ENCODE measurements at regions not wholly inside any gene's neighbourhood (a gene's known extent, or its start where the extent isn't known, plus 50 kb on each side); places are given as distances from the start of the nearest gene placed in this dataset.

DNA sequence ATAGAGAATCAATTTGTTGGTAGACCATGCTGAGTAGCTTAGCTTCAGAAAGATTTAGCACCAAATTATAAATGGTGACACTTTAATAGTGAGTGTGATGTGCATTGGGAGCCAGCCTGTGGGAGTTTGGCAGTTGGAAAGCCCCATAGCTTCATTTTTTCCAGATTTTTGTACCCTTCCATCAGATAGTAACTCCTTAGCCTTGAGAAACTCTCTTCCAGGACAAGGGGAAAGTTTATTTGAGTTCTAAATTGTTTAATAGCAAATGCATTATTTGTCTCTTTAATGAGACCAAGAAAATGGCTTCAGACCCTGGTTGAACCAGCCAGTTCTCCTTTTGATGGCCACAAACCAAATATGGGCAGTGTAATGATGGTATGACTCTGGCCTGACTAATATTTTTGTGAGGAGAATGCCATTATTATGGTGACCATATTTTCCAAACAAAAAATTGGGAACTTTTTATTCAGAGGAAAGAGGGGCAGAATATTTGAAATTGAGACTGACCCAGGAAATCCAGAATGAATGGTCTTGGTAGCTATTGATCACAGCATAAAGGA, 49.8 kb downstream of the PLCE1 start:
- no peak for DNase-seq (ENCODE audit: low spot score)

DNA sequence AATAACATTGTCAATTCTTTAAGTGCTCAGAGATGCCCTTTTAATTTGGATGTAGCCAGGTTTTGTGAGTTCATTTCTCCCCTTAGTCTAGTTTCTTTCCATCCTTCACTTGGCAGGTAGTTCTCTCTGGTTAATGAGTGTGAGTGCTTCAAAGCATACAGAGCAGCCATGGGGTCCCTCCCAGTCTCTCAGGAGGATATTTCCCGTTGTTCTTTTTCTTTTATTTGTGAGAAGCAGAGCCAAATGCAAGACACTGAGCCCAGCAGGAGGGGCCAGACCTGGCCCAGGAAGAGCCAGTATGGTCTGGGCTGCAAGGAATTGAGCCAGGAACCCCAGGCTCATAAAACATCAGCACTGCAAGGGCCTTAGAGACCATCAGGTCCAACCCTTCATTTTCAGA, 52.4 kb downstream of the PLCE1 start:
- no peak for DNase-seq (ENCODE audit: low spot score)

DNA sequence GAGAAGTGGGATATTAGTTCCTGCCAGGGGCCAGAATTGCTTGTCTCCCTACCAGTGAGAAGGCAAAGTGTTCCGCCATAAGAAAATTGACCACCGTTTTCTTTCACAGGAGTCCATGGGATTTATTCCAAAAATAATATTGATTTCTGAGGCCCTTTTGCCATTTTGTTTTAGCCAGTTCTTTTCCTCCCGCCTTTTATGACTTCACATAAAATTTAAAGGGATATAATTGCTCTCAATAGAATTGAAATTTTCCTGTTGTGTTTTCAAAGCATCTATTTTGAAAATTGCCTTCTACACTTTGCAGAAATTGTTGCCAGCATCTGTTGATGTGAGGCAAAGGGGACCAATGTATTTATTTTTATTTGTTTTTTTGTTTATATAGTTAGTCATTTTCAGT, 53.6 kb downstream of the PLCE1 start:
- DNase-seq (ENCODE audit: low spot score) = no peak

DNA sequence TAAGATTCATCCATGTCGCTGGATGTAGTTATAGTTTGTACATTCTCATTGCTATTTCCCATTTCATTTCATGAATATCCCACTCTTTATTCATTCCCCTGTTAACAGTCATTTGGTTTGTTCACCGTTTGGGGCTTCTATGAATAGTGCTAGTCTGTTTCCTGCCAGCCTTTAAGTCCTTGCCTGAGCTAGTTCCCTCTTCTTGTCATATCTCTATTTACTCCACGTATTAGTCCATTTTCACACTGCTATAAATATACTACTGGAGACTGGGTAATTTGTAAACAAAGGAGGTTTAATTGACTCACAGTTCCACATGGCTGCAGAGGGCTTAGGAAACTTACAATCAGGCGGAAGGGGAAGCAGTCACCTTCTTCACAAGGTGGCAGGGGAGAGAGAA, 56.2 kb downstream of the PLCE1 start:
- DNase-seq (ENCODE audit: low spot score) = no peak

DNA sequence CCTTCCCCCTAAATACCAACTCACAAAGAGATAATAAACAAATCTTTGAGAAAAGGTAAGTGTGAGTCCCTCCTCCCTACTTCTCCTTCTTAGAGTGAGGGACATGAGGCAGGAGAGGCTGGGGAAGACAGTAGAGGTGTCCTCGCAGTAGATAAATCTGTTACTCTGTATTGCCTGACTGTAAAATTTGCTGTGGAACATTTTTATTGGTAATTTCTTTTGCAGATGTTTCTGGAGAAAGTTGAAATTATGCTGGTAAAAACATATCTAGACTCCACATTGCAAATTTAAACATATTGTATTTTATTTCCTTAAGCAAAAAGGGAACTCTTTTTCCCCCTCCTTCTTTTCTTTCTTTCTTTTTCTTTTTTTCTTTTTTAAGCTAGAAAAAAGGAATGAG, 58.5 kb downstream of the PLCE1 start:
- DNase-seq (ENCODE audit: low spot score) = no peak

DNA sequence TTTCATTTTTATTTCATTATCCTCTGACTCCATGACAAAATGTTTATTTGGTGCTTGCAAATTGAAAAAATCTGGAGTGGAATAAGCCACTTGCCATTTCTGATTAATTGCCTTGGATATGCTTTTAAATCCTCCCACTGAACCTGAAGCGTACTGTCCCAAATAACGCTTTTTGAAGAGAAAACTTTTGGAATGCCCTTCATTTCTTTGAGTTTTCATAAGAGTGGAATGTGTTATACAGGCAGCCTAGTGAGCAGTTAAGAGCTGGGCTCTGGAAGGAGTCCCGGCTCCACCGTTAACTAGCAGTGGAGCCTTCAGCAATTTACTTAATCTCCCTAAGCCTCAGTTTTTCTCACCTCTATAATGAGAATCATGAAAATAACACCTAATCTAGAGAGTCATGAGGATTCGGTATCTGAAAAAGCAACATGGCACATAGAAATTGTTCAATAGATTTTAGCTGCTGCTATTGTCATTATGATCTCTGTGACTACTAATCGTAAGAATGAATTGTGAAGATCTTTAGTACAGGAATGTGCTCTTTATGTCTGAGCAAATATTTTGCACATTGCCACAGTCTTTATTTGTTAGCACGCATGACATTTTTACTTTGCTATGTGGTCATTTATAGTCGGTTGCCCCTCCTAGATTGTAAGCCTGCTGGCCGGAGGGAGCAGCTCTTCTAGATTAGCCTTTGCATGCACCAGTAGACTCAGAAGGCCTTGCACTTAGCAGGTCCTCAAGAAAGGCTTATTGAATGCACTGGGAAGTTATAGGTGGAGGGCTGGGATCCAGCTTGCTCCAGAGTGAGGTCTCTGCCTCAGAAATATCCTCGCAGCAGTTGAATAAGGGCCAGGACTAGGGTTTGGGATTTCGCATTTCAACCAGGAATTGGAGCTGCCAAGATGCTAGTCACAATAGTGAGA, 59.4 kb downstream of the PLCE1 start:
- DNase-seq (ENCODE audit: low spot score) = no peak

DNA sequence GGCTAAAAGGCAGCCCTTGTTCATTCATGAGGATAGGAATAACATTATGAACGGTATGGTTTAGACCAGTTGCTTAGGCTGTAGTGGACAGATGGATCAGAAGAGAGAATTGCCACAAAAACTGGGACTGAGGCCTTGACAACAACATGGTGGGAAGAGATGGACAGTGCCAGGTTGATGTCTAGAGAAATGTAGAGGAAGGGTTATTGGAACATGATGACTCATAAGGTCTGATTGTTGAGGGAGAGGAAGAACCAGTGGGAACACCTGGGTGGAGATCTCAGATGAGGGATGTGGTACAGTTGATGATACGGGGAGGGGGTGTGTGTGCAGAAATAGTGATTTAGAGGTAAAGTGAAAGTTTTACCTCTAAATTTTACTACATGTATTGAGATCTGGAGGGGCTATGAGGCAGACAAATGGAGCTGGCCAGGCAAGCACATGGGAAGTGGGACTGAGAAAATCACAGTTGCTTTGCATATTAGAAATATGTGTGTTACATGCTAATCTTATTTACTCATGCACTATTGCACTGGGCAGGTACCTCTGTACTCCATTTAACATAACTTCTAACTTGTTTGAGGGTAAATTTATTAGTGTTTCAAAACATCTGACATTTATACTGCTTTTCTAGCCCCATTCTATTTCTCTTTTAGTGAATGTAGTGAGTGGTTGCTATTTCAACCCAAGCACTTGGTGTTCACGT, 65.6 kb downstream of the PLCE1 start:
- DNase-seq (ENCODE audit: low spot score) = no peak

DNA sequence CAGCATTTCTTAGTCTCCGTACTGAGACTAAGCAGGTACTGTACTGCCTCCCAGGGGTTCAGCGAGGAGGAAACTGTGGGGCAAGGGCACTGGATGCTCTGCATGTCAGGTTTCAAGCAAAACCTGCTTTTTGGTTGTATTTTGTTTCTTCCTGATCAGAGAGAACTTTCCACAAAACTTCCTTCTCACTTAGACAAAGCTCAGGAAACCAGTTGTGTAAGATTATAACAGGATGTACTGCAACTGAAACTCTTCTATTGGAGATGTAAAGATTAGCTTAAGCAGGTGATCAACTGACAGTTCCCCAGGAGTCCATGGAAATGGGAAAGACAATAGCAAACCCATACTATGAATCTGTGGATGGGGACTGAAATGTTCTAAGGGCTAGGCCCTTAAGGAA, 67.3 kb downstream of the PLCE1 start:
- no peak for DNase-seq (ENCODE audit: low spot score)

DNA sequence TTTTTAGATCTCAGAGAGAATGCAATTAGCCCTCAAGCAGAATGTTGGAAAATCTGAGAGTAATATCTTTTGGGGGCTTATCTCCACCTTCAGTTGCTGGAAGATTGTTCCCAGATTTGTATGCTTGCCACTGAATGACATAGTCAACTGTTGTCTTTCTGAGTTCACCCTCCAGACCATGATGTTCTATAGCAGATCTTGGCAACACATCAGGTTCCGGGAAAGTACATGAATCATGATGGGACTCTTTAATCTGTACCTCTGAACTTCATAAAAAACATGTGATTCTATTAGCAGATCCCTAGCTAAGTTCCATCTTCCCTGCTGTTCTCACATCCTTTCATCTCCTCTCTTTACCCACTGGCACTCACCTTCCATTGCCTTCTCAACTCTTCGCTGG, 68.9 kb downstream of the PLCE1 start:
- no peak for DNase-seq (ENCODE audit: low spot score)

DNA sequence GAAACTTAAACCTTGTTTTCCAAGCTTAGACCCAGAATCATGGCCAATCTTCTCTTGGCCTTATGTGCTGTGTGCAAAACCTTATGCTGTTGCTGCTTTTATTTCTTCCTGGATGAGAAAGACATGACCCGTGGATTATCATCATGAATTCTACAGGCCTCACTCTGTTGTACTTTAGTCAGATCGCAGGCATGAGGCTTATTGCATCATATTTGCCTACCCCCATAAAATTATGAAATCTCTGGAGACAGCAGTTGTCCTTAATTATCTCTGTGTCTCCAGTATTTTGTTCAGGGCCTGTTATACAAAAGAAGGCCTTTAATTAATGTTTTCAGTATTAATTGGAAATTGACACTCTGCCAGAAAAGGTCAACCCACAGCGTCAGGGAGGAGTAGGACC, 71.6 kb downstream of the PLCE1 start:
- DNase-seq (ENCODE audit: low spot score) = no peak

DNA sequence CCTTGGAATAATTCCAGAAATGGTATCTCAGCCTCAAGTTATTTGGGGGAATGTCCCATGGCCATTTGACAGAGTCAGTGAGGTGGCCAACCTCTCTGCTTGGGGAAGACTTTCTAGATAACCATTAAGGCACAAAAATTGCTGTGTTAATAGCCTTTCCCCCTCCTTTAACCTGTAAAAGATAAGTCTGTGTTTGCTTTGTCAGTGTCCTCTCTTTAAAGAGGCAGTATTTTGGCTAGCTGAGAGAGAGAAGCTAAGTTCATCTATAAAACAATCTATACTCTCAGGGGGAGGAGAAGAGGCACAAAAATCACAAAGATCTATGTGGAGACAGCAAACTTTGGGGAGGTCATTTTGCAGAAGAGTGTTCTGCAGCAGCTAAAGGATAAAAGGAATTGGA, 72.1 kb downstream of the PLCE1 start:
- no peak for DNase-seq (ENCODE audit: low spot score)

DNA sequence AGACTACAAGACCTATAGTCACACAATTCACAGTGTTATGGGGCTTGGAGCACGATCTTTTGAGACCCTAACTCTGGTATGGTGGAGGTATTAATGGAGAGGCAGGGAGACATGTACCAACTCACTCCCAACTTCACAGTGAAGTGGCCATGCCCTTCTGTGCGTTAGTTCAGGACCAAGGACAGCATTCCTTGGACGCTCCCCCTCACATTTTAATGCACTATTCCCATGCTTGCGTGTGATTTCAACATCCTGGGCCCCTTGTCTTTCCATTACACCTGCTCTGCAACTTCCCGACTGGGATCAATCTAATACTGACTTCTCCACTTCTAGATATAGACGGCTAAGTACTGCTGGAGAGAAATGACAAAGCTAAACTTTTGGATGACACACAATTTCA, 72.7 kb downstream of the PLCE1 start:
- DNase-seq (ENCODE audit: low spot score) = peak; percentile 29

DNA sequence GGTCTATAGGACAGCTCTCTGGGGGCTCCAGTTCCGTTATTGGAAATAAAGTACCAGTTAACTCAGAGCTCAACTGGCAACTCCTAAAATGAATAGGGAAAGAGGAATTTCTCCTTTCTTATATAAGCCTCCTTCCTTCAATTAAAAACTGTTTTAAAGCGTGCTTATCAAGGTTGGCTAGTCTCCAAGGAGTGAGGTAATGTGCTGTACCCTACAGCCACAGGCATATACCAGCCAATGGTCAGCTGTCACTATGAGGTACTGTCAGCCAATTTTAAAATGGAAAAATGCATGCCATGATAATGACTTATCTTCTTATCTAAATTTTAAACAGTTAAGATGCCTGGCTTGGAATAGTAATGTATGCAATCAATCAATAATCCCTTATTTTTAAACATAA, 76.2 kb downstream of the PLCE1 start:
- no peak for DNase-seq (ENCODE audit: low spot score)

DNA sequence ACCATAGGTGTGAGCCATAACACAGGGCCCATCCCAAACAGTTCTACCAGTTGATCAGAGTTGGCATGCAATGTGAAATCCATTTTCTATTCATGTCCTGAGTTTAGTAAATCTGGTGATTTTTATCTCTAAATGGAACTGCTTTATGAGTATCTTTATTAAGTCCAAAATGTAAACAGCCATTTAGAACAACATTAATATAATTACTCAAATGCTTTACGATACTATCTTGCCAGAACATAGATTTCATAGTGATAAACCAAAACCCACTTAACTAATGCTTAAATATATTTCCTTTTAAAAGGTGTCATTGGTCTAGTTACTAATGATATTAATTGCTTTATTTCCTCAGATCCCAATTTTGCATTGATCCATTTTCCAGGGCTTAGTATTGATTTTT, 80.7 kb downstream of the PLCE1 start:
- DNase-seq (ENCODE audit: low spot score) = no peak

DNA sequence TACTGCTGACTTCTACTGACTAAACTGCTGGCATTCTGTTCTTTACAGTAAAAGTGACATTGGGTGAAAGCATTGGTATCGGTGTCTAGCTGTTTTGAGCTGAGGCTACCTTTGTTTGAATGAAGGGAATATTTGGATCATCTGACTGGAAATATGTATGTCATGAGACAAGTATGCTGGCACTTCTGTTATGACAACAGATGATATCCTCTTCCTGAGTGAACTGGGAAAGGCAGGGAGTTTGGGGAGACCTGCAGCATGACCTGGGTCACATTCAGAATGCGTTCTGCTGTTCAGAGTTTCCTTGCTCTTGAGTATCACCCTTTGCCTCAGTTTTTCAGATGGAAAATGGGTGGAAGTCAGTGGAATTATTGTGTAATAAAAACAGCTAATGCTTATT, 81.8 kb downstream of the PLCE1 start:
- no peak for DNase-seq (ENCODE audit: low spot score)

DNA sequence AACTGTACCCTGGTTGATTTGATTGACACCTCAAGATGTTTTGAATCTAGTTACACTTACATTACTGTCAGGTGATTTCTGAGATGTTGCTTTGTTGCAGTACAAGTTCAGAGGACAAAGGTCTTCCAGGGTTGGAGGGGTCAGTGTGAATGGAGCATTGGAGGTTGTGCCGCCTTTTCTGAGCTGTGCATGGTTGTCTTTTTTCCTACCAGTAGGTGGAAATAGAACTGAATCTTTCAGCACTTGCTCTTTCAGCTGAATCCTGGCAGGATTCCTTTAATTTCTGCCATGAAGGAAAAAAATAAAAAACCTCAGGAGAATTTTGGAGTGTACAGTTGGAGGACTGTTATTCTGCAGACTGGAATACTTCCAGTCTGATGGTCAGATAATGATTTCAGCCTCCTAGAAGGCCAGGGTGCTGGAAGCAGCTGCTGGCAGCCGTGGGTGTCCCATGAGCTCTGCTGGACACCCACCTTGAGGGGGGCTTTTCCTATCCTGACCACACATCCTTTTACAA, 82.7 kb downstream of the PLCE1 start:
- DNase-seq (ENCODE audit: low spot score) = peak; percentile 48

DNA sequence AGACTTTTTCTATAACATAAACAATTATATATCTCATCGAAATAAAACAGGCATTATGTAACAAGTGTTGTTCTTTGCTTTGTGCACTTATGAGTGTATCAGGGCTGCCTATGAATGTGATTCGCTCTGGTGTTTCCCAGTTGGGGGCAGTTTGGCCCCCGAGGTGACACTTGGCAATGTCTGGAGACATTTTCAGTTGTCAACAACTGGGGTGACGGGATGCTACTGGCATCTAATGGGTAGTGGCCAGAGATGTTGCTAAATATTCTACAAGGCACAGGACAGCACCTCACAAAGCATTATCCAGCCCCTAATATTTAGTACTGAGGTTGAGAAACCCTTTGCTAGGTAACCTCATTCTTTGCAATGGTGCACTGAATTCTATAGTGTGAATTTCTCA, 83.3 kb downstream of the PLCE1 start:
- no peak for DNase-seq (ENCODE audit: low spot score)

DNA sequence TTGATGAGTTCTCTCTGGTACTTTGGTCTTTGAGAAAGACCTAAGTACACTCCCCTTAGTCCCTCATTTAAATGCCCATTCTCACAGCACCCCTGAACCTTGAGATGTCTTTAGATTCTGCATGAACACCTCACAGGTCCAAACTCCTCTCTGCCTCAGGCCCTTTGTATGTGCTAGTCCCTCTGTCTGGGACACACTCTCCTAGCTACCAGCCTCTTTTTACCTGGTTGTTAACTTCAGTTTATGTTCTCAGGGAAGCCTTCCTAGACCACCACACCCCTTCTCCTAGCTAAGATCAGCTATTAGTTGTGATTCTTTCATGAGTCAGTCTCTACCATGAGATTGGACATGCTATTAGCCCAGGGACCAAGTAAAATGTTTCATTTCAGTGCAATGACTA, 86.4 kb downstream of the PLCE1 start:
- DNase-seq (ENCODE audit: low spot score) = no peak

DNA sequence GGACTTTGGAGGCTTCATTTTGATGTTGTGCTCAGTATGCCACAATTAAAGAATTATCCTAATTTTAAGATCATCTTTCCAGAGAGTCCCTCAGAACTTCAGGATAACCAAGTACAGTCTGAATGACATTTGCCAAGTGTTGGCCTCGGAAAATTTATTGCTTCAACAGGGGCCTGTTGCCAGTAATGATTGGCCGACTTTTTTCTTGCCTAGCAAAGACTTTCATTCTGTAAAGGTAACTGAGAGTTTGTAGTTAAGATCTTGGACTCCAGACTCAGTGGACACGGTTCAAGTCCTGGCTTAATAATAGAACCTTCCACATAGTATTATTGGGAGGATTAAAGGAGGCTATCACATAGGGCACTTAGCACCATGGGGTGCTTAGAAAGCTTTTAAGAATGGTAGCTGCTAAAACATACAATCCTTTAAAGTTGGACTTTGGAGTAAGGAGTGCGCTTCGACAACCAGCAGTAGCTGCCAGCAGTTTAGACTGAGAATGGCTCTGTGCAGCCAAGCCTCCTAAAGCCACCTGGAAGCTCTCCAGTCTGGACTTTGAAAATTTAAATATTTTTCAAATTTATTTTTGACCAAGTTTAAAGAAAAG, 90.0 kb downstream of the PLCE1 start:
- no peak for DNase-seq (ENCODE audit: low spot score)

DNA sequence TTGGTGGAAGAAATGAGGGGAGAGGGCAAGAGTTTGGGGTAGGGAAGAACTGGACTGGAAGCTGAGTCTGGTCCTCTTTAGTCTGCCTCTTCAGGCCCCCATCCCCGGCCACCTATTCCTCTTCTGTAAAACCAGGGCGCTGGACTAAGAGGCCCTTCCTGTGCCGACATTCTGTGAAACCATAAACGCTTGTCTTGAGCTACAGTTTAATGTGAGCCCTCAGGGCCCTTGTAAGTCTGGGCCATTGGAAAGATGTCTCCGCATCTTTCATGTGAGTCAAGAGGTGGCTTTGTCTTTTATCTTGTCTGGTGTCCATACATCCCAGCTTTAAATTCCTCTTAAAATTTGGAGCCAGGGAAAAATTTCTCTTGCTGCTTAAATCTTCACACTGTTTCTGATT, 90.6 kb downstream of the PLCE1 start:
- no peak for DNase-seq (ENCODE audit: low spot score)

DNA sequence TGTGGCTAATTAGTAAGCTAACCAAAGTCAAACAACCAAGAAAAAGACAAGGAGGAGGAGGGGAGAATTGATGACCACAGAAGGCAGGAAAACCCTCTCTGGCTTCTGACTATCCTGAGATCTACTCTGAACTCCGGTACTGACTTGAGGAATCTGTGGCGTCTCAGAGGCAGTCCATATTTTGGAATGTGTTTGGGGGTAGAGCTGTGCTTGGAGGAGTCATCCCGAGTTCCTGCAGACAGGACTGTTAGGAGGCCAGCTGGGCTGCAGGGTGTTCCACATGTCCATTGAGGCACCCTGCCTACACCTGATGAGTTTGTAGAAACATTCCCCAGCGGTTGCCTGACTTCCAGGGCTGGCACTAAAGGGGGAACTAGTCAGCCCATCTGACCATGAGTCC, 91.6 kb downstream of the PLCE1 start:
- no peak for DNase-seq (ENCODE audit: low spot score)

DNA sequence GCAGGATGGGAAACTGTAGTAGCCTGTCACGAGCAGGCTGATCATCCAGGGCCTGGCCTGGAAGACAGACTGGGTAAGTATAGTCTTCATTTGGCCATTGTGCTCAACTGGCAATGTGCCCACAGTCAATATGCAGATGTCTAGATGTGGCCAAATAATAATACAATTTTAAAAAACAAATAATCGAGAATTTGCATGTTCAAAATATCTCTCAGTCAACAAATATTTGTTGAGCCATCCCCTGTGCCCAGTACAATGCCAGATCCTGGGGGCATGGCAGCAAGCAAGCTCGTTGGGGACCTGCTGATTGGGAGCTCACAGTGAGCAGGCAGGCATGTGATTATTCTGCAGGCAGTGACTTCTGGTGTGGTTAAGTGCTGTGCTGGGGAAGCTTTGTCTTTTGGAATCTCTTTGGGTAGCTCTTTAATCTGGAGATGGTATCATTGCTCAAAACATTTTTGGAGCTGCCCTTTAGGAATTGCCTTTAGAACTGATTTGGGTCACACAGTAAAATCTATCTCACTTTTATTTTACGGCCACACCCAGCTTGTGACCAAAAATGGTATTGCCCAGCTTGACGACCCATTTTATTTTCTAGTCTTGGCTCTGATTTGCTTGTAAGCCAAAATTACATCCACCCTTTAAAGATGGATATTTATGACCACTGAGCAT, 92.2 kb downstream of the PLCE1 start:
- DNase-seq (ENCODE audit: low spot score) = no peak
